ENCODE measurements at regions not wholly inside any gene's neighbourhood (a gene's known extent, or its start where the extent isn't known, plus 50 kb on each side); places are given as distances from the start of the nearest gene placed in this dataset.

GRCh38 chr9:87381050-87381711 is 116.5 kb upstream of the DAPK1 start:
- Histone ChIP-seq H2BK15ac (ENCODE audit: low read depth, low read length) (no peak overlapping the region), H3K79me2 (ENCODE audit: insufficient read depth, low read length) (no peaks in the 10 kb centered on the region), H3K79me1 (ENCODE audit: insufficient read depth, low read depth, low read length, poor library complexity, severe bottlenecking) (no peaks in the 10 kb centered on the region), H3K9me3 (ENCODE audit: control insufficient read depth, low read depth, low read length) (no peaks in the 10 kb centered on the region), H3K9ac (ENCODE audit: extremely low read depth, insufficient read length, low read length) (no peak overlapping the region), H3K4me2 (ENCODE audit: insufficient read depth, insufficient read length, low read length) (no peak overlapping the region), H2AK5ac (ENCODE audit: insufficient read length, low read length) (no peak overlapping the region), H3K23me2 (ENCODE audit: insufficient read length, low read depth, low read length, poor library complexity, severe bottlenecking) (no peaks in the 10 kb centered on the region), H2AFZ (ENCODE audit: low read length) (no peak overlapping the region), H3K23ac (ENCODE audit: insufficient read length, low read depth, low read length) (no peak overlapping the region), H4K91ac (ENCODE audit: insufficient read length, low read depth, low read length) (no peak overlapping the region), H3K27me3 (ENCODE audit: insufficient read depth, low read length) (no peaks in the 10 kb centered on the region), H3K18ac (ENCODE audit: insufficient read length, low read depth, low read length) (no peak overlapping the region), H3T11ph (ENCODE audit: low read length) (no peak overlapping the region), H2BK5ac (ENCODE audit: insufficient read length, low read length) (no peak overlapping the region), H3K4me1 (ENCODE audit: insufficient read depth, low read length) (peaks cover 3% of the 10 kb centered on the region; the same call in 1 of the 2 replicates), H3K56ac (ENCODE audit: insufficient read length, low read depth, low read length) (no peak overlapping the region), H2BK120ac (ENCODE audit: low read depth, low read length, poor library complexity, severe bottlenecking) (no peak overlapping the region), H2BK12ac (ENCODE audit: insufficient read length, low read depth, low read length) (no peak overlapping the region), H3K27ac (ENCODE audit: insufficient read length, low read depth, low read length) (no peak overlapping the region), H3K4ac (ENCODE audit: low read depth, low read length) (no peak overlapping the region), H4K8ac (replicated peaks; ENCODE audit: insufficient read length, low read depth, low read length) (no peak overlapping the region), H2BK20ac (ENCODE audit: low read depth, low read length, poor library complexity, severe bottlenecking) (no peak overlapping the region), H4K20me1 (ENCODE audit: control insufficient read depth, insufficient read depth, insufficient read length) (no peaks in the 10 kb centered on the region), H3K14ac (ENCODE audit: insufficient read depth, low read length) (no peak overlapping the region), H4K5ac (ENCODE audit: insufficient read length, low read depth, low read length) (no peak overlapping the region)
- Mint-ChIP-seq H3K9me3 (no peaks in the 10 kb centered on the region), H3K27ac (no peak overlapping the region), H3K36me3 (ENCODE audit: insufficient read depth in 1 of 3, low read depth in 3 of 3) (no peaks in the 10 kb centered on the region; a peak in 1 of 7 replicates), H3K4me1 (peaks cover 18 to 30% of the 10 kb centered on the region in 2 experiments), H3K27me3 (ENCODE audit: low read depth) (no peaks in the 10 kb centered on the region), H3K4me3 (no peak overlapping the region)
- no peak for TF ChIP-seq CTCF (conservative IDR thresholded peaks at IDR 0.05)
- WGBS (ENCODE audit: extremely low coverage, insufficient read length, low lambda C conversion rate): no CpG with 5 or more reads among the region's 4 CpGs
- no peak for DNase-seq
